NCI-H748 (cell line): ENCODE measurements at regions not wholly inside any gene's neighbourhood (a gene's known extent, or its start where the extent isn't known, plus 50 kb on each side); places are given as distances from the start of the nearest gene placed in this dataset.

ENCODE experiments used
- DNase-seq: peaks from one replicate; lab custom pipeline; 2025; ENCODE audit not compliant: unreplicated experiment; lab: John Stamatoyannopoulos, UW

DNA sequence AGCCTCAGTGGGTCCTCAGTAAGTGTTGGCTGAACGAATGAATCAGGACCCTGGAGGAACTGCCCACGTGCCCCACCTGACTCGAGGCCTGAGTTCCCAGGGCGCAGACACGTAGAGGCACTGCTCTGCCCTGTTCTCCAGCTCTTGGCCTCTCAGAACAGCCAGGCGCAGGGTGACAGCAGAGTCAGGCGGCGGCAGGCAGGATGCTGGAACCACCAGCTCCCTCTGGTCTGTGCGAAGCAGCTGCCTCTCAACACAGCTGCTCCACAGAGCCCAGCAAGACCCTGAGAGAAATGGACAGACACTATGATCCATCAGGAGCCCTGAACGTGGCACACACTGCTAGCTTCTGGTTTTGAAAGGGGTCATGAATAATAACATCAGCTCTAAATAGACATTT is 53.1 kb upstream of the BCO1 start:
- no peak for DNase-seq

DNA sequence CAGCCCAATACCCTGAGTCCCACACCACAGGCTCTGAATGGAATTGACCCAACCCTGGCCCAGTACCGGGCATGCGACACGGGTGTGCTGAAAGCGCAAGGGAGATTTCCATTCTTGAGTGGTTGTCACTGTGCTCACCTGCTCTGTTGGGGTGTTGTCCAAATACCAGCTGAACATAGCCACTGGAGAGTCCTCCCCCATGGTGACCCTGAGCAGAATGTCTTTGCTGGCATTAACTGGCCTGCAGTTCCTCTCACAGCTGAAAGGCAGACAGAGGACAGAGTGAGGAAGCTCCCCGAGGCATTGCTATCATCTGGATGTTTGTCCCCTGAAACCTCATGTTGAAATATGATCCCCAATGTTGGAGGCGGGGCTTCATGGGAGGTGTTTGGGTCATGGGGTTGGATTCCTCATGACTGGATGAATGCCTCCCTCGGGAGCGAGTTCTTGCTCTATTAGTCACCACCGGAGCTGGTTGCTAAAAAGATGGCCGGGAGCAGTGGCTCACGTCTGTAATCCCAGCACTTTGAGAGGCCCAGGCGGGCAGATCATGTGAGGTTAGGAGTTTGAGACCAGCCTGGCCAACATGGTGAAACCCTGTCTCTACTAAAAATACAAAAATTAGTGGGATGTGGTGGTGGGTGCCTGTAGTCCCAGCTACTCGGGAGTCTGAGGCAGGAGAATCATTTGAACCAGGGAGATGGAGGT is 57.3 kb upstream of the BCO1 start:
- peak; percentile 63 for DNase-seq

DNA sequence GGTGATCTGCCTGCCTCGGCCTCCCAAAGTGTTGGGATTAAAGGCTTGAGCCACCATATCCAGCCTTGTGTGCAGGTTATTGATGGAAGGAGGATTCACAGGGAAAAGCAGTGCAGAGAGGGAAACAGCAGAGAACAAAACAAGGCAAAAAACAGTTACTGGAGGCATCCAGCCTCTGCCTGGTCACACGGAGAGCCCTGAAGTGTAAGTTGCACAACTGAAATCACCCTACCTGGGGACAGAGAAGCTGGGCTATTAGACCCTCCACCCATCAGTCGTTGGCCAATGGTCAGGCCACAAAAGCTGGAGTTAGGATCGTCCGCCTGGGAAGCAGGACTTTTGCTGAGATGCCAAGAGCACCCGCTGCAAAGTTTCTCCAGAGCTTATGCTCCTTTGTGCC is 57.9 kb upstream of the BCO1 start:
- no peak for DNase-seq

DNA sequence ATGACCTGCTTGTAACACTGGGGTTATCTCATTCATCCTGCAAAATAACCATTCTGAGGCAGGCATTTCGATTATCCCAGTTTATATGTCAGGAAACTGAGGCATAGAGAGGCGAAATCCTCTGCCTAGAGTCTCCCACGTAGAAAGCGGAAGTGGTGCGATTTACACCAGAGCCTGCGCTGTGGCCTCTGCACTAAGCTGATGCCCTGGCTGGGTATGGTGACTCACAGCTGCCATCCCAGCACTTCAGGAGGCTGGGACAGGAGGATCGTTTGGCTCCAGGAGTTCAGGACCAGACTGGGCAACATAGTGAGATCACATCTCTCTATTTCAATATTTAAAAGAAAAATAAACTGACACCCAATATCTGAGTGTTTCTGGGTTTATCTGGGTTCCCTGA is 59.3 kb upstream of the BCO1 start:
- no peak for DNase-seq

DNA sequence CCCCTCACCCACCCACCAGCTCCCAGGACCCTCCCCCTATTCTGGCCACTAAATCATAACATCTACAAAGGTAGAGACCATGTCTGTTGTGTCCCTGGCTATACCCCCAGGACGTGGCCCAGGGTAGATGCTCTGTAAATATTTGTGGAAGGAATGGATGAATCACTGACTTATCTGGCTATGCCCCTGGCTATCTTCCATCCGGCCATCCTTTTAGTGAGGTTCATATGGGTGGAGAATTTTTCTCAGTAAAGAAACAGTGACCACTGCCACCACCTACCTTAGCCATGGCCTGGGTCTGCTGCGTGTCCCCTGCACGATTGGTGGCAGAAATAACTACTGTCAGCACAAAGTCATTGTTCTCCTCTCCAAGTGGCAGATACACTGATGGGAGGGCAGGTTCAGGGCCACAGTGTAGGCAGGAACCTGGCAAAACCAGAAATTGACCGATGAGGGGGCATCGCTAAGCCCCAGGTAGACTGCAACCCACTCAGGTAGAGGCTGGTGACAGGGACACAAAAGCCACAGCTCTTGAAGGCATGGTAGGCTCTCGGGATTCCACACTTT is 63.1 kb upstream of the BCO1 start:
- no peak for DNase-seq

DNA sequence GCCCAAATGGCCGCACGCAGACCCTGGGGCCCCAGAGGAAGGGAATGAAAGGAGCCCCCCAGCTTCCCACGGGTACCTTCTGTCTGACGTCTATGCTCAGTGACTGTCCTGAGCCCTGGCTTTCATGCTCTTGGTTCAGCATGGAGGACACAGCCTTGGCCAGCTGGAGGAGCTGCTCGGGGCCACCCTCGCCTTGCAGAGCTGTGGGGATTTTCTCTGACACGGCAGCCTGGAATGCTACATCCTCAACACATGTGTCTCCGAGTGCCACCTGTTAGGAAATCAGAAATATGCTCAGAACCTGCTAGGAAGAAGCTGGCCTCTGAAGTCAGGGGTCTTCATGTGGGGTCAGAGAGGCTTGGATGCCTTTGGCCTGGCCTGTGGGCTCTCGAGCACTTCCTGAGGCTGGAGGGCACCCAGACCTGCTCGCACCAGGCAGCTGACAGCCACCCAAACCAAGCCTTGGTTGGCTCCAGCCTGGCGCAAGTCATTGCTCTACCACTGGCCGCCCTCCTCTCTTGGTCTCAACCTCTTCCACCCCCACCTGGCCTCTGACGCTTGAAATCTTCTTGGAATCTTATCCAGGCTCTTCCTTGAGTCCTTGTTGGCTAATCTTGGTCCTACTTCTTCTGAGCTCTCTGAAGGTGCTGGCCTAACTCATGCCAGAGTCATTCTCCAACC is 63.7 kb upstream of the BCO1 start:
- DNase-seq, result no peak

DNA sequence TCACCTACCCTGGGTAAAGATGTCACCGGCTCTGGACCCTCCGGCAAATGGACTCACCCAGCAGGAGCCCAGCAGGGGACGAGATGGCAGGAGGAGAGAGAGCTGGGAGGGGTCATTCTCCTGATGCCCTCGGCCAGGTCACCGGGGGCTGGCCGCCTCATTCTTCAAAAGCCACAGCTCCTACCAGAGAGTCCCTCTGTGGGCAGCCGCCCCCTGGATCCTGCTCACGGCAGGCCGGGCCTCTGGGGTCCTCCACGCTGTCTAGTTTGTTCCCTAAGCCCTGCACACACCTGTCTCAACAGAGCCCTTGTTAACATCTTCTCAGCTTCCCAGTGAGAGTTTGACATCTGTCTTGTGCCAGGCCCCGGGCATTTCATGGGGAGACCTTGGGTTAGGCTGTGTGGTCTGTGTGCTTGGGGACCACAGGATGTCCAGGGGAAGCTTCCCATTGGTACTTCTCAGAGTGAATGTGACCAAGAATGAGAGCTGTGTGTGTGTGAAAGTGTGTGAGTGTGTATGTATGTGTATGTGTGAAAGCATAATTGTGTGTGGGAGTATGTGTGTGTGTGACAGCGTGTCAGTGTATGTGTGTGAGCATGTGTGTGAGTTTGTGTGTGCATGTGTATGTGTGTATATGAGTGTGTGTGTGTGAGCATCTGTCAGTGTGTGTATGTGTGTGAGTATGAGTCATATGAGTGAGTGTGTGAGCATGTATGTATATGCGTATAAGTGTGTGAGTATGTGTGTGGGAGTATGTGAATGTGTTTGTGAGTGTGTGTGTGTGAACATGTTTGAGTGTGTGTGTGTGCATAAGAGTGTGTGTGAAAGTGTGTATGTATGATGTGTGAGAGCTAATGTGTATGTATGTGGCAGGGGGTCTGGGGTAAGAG is 65.5 kb upstream of the BCO1 start:
- DNase-seq, result no peak

DNA sequence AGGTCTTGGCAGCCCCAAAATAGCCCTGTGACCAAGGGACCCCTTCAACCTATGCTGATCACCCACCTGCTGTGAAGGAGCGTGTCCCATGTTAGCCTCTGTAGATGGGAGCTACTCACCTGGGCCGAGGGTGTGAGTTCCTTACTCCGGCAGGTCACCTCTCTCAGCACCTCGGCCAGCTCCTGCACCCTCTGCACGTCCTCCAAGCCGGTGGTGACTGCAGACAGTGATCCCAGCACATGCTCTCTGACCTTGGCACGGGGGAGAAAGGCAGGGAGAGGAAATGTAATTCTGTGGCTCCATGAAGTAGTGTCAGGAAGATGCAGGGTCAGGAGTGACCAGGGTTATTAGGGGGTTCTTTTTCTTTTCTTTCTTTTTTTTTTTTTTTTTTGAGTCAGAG is 67.7 kb upstream of the BCO1 start:
- no peak for DNase-seq

DNA sequence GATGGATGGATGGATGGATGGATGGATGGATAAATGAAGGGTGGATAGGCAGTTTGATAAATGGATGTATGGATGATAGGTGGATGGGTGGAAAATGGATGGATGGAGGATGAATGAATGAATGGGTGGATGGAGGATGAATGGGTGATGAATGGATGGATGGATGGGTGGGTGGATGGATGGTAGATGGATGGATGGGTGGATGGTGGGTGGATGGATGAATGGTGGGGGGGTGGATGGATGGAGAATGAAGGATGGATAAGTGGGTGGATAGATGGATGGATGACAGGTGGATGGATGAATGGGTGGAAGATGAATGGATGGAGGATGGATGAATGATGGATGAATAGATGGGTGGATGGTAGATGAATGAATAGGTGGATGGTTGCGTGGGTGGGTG is 70.1 kb upstream of the BCO1 start:
- no peak for DNase-seq

DNA sequence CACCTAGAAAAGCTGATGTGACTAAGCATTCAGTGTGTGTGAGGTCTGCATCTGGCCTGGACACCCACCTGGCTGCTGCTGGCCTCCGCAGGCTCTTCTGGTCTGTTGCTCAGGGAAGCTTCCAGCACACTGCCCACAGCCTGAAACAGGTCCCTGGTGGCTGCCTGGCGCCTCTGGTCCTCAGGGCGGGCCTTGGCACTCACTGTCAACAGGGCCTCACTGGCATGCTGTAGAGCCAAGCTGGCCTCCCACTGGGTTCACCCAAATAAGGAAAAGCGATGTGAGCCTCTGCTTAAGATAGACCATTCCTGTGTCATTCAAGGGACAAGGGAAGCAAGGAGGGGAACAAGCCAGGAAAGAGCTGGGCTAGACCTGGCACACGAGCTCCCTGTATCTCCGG is 70.6 kb upstream of the BCO1 start:
- DNase-seq, result no peak

DNA sequence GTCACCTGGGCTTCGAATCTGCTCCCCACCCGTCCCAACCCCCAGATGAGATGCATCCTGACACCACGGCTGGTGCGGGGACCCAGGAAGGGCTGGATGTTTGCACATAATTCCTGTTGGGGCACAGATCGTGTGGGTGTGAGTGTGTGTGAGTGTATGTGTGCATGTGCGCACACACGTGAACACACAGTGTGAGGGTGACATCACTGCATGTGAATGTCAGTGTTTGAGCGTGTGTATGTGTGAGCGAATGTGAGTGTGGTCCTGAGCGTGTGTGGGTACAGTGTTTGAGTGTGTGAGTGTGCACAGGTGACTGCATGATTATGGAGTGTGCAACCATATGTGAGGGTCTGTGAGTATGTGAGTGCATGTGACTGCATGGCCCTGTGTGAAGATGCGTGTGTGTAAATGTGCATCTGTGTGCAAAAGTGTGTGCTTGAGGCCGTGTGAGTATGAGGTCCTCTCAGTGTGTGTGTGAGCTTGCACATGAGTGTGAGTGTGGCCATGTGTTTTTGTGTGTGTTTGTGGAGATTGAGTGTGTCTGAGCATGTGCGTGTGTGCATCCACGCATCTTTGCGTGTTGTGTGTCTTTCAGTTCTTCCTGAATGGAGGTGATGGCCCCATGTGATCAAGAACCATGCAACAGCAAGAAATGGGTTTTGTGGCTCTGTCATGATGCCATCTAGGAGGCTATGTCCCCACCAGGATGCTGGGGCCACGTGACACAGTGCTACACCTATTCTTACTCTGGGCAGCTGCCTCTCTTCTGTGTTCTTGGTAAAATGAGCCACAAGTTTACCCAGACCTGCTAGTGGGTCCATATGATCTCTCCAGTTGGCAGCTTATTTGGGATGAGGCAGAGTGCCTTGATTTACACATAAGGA is 70.5 kb upstream of the GCSH start:
- DNase-seq, result no peak

DNA sequence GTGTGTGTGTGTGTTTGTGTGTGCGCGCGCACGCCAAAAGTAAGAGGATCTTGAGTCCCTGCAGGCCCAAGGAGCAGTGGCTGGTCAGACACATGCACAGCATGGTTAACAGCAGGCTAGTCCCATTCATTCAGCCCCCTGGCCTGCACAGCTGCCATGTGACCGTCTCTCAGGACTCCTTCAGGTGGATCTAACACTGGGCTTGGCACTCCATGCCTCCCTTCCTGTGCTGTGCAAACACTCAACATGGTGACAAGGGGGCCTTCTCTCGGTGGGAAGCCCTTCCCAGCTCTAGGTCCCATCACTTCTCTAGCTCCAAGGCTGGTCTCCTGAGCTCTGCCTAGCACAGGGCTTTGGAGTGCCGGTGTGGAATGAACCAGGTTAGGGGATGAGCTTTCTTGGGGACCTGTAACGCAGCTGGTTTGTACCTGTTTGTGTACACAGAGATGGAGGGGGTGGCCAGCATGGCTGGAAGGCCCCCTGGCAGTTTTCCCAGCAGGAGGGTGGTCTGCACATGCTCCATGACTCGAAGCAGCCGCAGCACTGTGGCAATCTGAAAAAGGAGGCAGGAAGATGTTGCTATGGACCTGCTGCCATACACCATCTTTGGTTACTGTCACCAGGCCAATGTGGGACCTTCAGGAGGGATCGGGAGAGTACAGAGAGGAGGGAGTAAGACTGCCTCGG is 69.4 kb upstream of the GCSH start:
- DNase-seq, result no peak

DNA sequence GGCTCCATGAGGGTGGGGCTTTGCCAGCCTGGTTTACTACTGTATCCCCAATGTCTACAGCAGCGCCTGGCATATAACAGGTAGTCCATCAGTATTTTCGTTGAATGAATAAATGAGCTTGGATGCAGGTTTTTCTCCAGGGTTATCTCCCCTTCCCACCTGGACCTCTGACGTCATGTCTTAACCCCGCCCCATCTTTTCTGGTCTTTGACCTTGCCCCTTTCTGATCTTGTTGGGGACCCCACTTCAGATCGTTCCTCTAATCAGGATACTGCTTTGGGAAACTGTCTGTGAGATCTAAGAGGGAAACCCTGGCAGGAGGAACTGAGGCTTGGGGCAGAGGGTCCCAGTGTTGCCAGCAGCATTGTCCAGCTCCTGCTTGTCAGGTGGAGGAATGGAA is 68.8 kb upstream of the GCSH start:
- DNase-seq, result no peak

DNA sequence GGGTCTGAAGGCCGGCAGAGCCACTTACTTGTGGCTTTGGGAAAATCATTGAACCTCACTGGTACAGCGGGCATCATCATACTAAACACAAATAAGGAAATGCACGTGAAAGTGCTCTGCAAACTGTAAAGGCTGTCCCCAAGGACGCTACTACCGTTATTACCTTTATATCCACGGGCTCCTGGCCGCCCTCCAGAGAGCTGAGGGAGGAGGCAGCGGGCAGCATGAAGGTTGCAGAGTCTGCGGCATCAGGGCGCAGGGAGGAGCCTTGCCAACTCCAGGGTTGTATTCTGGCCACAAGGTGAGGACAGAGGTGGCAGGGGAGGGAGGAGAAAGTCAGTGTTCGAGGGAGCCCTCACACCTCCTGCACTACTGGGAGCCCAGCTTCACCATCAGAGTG is 68.3 kb upstream of the GCSH start:
- DNase-seq, result no peak

DNA sequence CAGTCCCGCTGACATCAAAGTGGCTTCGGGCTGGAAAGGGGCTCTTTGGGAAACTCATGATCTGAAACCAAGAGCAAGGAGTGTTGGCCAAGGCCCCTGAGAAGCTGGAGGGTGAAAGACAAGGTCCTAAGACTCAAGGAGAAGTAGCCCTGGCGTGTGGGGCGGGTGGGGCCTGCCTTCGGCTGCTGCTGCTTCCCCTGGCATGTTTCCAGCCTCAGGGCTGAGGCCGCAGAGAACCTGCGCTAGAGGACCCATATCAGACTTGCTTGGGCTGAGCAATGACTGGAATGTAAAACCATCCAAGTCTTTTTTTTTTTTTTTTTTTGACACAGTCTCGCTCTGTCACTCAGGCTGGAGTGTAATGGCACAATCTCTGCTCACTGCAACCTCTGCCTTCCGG is 67.5 kb upstream of the GCSH start:
- DNase-seq, result no peak

DNA sequence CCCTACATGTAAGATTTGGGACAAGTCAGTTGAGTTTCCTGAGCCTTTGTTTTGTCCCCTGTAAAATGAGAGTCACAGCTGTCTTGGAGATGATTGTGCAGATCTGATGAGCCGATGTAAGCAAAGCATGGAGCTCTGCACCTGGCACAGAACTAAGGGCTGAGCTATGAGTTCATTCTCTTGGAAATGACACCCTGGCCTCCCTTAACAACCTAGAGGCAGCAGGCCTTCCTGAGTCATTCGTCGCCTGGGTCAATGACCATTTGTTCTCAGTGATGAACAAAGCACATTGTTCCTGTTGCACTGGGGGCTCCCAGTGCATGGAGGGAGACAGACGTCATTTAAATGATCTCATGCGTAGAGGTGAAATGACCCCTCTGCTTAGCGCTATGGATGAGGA is 62.8 kb upstream of the GCSH start:
- no peak for DNase-seq

DNA sequence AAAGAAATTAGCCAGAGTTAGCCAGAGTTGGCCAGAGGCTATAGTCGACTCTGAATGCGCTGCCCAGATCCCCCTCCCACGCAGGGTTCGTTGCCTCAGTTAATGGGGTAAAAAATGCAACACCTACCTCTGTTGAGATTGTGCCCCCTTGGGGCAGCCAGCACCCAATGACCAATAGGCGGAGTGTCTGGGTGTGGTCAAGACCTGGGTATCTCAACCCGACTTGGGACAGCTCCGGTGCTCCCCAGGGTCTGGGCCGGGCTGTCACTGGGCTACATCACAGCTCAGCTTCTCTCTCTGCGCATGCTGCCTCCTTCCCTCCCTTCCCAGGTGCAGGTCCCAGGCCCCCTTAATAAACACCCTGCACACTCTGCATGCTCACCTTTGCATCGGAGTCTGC is 59.6 kb upstream of the GCSH start:
- no peak for DNase-seq

DNA sequence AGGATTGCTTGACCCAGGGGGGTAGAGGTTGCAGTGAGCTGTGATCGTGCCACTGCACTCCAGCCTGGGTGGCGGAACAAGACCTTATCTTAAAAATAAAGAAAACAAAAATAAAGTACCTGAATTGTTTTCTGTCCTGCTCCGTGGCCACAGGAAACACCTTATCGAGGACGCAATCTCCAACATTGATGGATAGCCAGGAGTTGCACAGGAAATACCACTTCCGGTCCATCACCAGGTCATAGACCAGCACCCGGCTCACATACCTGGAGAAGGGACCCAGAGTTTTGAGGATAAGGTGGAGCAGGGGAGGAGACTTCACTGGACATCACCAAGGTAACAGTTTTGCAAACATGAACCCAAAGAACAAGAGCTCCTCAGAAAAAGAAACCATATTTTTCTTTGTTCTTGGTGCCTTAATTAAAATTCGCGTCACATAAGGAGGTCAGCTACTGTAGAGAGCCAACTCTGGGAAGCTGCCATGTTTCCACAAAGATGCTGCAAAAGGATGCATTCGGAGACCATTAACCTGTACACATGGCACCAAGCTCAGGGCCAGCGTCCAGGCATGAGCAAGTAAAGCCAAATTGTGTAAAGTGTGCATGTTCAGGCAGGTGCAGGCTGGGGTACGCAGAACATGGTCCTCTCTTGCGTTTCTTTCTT is 55.6 kb upstream of the GCSH start:
- DNase-seq, result no peak

DNA sequence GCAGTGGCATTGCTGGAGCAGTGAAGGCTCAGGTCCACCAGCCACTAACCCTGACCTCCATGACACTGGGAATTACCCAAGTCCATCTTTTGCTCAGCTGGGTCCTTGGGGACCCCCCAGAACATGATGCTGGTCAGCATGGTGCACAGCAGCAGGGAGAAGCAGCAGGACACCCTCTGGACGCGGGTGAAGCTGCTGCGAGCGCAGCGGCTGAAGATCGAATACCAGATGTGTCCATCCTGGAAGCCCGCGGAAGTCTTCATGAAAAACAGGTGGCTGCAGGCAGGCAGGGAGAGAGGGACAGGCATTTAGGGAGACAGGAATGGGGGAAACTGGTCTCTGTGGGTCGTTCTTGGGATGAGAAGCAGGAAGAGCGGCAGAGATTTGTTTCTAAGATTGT is 53.4 kb upstream of the GCSH start:
- no peak for DNase-seq

DNA sequence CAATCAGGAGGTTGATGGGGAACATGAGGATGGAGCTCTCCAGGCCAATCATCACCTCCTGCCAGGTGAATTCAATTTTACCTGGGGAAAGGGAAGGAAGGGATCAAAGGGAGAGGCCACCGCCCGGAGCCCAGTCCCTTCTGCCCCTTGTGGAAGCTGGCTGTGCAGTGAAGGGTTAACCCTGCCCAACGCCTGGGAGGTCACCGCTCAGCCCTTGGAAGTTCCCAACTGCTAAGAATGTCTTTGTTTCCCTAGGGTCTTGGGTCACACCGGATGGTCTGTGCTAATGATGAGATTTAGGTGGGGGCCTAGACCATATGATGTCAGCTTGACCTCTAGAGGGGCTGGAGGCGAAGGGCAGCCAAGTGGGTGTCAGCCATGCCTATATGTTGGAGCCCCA is 52.1 kb upstream of the GCSH start:
- DNase-seq, result no peak
